GM21423 (cell line): ENCODE measurements at regions not wholly inside any gene's neighbourhood (a gene's known extent, or its start where the extent isn't known, plus 50 kb on each side); places are given as distances from the start of the nearest gene placed in this dataset.

Experiments
- ATAC-seq: cut with Tn5 transposase; IDR thresholded peaks from one replicate; pipeline ENCODE4 v1.9.1; 2021; ENCODE audit warnings: mild to moderate bottlenecking, moderate library complexity; ENCODE audit not compliant: unreplicated experiment

DNA sequence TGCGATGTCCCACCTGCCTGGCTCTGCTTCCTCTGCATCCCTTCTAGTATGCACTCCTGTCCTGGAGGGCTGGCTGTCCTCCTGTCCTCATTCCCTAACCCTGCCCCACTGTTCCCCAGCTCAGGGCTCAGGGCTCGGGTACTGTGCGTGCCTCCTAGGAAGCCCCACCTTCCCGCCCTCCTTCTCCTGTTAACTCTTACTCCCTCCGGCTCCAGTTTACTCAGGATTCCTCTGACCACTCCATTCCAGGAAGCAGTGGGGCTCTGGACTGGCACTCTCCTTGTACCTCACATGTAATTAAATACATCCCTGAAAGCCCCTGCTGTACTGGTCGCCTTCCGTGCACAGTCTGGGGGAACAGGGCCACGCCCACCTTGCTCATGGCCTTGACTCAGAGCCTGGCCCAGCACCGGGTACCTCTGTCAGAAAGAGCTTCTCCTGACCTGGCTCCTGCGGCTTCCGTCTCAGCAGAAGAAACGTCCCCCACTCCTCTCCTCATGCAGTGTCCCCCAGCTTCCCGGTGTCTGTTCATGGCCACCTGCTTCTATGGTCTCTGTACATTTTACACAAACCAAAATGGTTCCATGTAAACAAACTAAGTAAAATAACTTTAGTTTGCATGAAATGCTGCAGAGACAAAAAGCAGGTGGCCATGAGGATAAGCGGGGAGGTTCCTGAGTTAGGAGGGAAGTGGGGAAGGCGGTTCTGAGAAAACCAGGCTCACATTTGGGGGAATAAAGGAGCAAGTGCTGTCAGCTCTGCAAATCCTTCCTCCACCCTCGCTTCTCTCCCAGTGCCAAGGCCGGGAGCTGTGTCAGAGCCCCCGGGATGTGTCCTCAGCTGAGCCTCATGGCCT, 445.9 kb downstream of the BRD1 start:
- no peak for ATAC-seq

GRCh38 chr22:49380828-49381114, 446.9 kb downstream of the BRD1 start:
- ATAC-seq, result no peak

GRCh38 chr22:49380095-49380827, 447.4 kb downstream of the BRD1 start:
- no peak for ATAC-seq

DNA sequence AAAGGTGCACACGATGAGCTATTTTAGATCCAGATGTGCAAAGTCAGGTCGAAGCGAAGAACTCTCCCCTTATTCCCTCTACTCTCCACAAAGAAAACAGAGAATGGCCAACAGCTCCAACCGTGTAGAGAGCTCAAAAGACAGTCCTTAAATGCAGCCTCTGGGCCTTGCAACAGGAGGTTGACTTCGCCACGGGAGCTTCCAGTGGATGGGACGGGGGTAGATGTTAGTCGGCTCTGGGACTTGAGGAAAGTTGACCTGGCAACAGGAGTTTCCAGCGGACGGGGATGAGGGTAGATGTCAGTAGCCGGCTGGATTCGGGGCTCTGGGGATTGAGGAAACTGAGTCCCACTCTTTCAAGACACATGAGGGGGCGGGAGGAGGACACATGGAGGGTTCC, 450.4 kb downstream of the BRD1 start:
- no peak for ATAC-seq

DNA sequence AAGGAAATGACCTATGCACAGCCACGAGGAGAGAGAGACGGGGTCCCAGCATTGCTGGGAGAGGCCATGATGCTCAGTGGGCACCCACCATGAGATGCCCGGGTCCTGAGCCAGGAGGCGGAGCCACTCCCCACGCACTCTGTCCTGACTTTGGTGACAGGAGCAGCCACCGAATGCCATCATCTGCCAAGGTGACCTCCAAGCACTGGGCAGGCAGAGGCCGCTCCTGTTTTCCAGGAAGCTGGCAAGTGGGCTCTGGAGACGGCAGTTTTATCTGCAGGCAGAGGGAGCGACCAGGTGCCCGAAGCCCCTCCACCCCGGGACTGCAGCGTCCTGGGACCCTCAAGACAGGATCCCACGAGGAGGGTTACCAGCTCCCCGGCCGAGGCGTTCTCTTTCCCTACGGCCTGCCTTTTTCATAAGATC, 453.9 kb downstream of the BRD1 start:
- ATAC-seq, result no peak

- ATAC-seq, result no peak
Measured at GRCh38 chr22:49373289-49373666, 454.4 kb downstream of the BRD1 start.

DNA sequence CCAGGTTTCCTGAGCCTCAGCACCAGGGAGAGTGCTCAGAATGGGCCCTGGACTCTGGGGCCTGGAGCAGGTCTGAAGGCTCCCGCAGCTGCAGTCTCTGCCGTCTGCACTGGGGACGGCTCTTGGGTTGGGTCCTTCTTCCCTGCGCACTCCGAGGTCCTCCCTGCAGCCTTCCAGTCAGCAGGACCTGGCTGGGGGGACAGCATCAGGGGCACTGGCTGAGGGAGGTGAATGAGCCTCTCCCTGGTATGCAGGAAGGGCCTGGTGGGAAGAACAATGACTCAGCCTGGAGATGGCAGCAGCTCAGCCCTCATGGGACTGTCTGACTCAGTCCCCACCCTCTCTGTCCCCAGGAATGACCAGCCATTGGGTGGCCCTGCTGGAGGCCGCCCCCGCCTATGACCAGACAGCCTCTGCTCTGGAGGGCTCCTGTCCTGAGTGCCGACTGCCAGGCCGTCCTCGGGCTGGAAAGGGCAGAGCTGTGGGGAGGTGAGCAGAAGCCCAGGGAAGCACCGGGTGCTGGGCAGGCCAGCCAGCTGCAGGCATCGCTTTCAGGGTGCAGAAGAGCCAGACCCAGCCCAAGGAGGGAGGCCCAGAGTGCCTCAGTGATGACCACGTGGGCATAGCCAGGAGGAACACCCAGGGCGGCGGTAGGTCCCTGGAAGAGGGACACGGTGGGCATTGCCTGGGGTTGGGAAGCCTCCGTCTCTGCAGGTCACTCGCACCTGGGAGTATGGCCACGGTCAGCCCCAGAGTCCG, 455.0 kb downstream of the BRD1 start:
- ATAC-seq, result no peak

DNA sequence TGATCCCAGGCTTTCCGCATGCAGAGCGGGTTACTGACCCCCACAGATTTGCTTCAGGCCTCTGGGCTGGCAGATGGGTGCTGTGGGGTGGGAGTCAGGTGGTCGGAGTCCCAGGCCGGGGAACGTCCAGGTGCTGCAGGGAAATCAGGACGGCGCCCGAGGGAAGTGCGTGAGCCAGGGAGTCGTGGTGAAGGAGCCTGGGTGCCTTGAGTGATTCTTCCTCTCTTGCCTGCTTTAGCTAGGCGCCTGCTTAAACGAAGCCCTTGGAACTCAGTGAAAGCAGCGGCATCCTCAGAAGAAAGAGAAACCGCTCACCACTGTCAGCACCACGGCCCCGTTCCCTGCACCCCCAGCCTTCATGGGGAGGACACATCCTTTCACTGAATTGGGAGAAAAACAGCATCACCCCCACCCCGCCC, 455.6 kb downstream of the BRD1 start:
- ATAC-seq, result no peak

GRCh38 chr22:49371325-49372110, 456.2 kb downstream of the BRD1 start:
- no peak for ATAC-seq

DNA sequence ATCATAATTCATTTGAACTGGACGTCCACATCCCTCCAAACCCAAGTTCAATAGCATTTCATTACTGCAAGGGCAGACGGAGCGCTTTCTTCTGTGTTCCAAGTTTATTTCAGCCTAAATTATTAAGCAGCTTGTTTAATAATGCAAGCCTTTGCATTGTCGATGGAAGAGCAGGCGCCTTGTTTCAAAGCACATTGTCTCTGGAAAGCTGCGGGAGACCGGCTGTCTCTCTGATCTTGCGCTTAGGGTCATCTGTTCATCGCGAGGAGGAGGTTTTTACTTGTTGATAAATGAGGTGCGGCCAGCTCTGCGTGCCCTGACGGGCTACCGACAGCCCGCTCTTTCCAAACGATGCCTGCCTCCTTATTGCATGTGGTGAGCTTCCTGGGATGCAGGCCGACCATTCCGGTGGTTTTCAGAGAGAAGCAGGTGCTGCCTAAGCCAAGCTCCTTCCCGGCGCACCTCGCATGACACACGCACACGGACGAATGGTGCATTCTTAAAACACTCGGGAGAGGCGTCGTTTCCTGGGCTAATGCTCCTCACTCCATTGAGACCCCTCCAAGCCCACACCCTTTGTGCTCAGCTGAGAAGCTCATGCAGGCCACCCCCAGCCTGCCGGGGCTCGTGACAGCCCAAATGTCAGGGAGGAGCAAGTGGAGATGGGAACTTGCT, 456.9 kb downstream of the BRD1 start:
- no peak for ATAC-seq

- no peak for ATAC-seq
Measured at GRCh38 chr22:49369726-49370626, 457.7 kb downstream of the BRD1 start.

DNA sequence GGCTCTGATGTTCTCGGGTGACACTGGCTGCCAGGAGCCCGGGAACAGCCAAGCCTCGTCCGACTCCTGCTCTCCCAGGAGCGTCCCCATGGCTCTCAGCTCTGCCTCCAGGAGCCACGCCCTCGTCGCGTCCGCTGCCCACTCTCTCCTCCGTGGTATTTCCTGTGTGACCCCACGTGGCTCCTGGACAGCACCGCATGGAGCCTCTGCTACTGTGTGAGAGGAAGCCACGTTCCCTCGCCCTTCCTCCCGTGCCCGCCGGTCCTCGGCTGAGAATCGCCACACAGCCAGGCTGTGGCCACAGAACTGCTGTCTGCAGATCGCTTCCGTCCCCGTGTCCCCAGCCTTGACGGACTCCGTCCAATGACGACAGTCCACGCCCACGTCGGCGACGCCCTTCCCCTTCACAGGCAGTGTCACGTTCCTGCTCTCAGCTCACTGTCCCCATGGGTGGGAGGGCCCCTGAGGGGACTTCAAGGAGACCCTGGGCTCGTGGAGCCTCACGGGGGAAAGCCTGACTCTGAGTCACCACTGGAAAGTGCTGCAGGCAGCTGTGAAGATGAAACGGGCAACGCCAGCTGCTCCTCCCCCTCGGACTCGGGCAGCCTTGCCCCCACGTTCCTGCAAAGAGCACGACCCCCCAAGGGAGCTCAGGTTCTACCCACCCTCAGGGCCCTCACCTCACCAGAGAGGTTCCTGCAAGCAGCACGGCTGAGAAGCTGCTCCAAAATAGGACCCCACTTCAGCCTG, 458.5 kb downstream of the BRD1 start:
- ATAC-seq, result no peak

- no peak for ATAC-seq
Measured at GRCh38 chr22:49368221-49368975, 459.3 kb downstream of the BRD1 start.

DNA sequence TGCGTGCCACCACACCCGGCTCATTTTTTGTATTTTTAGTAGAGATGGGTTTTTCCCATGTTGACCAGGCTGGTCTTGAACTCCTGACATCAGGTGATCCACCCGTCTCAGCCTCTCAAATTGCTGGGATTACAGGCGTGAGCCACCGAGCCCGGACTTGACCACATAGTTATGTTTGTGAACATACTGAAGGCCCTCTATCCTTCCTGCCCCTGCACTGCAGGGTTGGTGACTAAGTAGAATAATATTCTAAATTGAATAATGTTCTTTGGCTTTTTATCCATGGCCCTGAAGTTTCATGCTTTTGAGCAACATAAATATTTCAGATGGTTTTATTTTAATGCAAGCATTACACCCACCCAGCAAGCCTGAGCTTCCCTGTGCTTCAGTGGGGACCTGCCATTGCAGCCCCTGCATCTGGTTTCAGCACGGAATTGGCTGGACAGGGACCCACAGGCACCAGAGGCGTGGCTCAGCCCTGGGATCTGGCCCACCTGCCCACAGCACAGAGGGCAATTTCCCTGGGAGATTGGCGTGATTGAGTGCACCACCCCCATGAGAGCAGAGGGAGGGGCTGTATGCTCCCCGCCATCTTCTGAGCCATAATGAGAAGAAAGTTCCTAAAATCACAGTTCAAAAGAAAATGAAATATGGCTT, 460.5 kb downstream of the BRD1 start:
- no peak for ATAC-seq

DNA sequence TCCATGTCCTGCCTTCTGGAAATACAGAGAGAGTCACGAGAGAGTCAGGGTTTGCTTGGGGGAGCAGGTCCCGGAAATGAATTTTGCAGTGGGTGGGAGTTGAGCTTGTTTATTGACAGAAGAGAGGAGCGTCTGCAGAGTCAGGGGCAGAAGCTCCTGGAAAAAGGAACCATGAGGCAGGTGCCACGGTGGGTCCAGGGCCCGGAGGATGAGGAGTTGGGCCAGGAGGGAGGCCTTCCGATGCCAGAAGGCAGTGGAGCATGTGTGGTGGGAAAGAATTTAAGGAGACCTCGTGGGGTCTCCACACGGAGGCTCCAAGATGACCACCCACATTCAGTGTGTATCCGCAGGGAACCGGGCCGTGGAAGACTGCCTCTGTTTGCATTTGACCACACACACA, 461.2 kb downstream of the BRD1 start:
- ATAC-seq, result no peak

- ATAC-seq, result no peak
Measured at GRCh38 chr22:49365910-49366309, 461.8 kb downstream of the BRD1 start.

DNA sequence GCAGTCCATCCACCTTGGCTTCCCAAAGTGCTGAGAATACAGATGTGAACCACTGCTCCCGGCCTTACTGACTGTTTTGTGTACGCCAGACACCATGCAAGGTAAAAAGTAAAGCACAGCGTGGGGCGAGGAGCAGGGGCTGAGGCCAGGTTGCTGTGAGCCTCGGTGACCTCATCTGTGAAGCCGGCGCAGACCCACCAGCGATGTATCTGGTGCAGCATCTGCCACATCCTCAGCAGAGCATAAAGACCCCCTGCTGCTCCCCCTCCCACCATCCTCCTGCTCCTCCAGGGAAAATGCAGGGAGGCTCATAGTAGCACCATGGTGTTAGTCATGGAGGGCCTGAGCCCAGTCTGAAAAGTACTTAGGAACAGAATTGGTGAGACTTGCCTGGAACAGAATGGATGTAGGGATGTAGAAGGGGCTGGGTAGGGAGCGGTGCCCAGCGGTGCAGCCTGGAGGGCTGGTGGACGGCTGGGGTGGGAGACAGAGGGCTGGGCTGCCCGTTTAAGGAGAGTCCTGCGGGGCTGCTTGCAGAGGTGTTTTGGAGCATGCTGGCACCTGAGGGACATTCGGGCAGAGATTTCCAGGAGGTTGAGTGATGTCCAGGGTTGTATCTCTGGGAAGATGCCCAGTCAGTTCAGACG, 462.4 kb downstream of the BRD1 start:
- no peak for ATAC-seq
